Epithelial cell of esophagus (primary cell): ENCODE measurements at regions not wholly inside any gene's neighbourhood (a gene's known extent, or its start where the extent isn't known, plus 50 kb on each side); places are given as distances from the start of the nearest gene placed in this dataset.

Experiments
- DNase-seq: peaks from one replicate; pipeline ENCODE4 v3.0.0; 2010; ENCODE audit warnings: low read depth
- H3K4me3 ChIP-seq: 2 replicates; pipeline ENCODE4 v1.5.1; 2011; ENCODE audit warnings: mild to moderate bottlenecking, low read length, control low read depth
- TF ChIP-seq, protein P1 (sequence below): IDR thresholded peaks from 2 replicates; pipeline ENCODE4 v1.5.1; 2011; ENCODE audit warnings: low read depth, mild to moderate bottlenecking, low read length, control low read depth, inconsistent platforms; ENCODE audit not compliant: insufficient read depth; ENCODE audit errors: missing control alignments

DNA sequence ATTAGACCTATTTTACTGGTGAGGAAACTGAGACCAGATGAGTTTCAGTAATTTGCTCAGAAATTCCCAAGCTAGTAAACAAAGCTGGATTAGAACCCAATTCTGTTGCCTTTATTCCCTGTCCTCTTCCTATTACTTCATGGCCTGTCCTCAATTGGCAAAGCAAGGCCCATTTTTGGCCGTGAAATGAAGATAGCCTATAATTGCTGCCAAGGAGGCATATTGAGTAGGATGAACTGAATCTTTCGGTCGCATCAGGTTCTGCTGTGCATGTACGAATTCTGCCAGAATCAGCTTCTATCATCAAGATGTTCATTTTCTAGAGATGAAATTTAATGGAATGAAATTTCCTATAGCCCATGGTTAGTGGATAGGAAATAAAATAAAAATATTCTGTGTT is 1485.2 kb upstream of the PIK3C3 start:
- no peak overlapping the region for H3K4me3 ChIP-seq
- DNase-seq, result no peak
- TF ChIP-seq, protein P1, sequence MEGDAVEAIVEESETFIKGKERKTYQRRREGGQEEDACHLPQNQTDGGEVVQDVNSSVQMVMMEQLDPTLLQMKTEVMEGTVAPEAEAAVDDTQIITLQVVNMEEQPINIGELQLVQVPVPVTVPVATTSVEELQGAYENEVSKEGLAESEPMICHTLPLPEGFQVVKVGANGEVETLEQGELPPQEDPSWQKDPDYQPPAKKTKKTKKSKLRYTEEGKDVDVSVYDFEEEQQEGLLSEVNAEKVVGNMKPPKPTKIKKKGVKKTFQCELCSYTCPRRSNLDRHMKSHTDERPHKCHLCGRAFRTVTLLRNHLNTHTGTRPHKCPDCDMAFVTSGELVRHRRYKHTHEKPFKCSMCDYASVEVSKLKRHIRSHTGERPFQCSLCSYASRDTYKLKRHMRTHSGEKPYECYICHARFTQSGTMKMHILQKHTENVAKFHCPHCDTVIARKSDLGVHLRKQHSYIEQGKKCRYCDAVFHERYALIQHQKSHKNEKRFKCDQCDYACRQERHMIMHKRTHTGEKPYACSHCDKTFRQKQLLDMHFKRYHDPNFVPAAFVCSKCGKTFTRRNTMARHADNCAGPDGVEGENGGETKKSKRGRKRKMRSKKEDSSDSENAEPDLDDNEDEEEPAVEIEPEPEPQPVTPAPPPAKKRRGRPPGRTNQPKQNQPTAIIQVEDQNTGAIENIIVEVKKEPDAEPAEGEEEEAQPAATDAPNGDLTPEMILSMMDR, result no peak

GRCh38 chr18:40469316-40469715 is 1485.7 kb upstream of the PIK3C3 start:
- TF ChIP-seq, protein P1, result no peak
- no peak for DNase-seq
- no peak overlapping the region for H3K4me3 ChIP-seq

DNA sequence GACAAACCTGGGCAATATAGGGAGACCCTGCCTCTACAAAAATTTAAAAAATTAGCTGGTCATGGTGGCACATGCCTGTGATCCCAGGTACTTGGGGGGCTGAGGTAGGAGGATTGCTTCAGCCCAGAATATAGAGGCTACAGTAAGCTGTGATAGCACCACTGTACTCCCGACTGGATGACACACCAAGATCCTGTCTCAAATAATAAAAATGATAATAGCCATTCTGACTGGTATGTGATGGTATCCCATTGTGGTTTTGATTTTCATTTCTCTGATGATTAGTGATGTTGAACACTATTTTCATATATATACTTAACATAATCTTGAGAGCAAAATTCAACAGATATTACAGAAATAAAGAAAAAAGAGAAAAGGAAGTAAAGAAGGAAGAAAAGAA is 1491.0 kb upstream of the PIK3C3 start:
- no peak for DNase-seq
- TF ChIP-seq, protein P1, result no peak
- no peak overlapping the region for H3K4me3 ChIP-seq

GRCh38 chr18:40453903-40454302 is 1501.1 kb upstream of the PIK3C3 start:
- H3K4me3 ChIP-seq, result no peak overlapping the region
- TF ChIP-seq, protein P1, result no peak
- DNase-seq, result no peak

DNA sequence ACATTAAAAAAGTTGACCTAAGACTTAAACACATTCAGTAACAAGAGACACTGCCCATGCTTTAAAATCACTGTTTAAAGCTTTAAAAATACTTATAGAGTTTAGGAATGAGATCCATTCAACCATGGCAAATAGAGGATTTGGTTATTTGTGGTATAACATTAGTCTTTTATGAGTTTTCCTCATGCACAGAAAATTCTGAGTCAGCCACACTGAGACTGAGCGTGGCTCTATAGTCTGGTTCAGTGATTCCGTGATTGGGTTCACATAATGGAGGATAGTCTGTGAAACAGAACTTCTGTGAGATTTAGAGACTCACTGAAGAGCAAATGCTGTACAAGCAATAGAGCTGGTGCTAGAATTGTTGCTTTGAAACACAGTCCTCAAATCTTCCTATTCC is 1502.4 kb upstream of the PIK3C3 start:
- TF ChIP-seq, protein P1, result no peak
- no peak overlapping the region for H3K4me3 ChIP-seq
- DNase-seq, result no peak

DNA sequence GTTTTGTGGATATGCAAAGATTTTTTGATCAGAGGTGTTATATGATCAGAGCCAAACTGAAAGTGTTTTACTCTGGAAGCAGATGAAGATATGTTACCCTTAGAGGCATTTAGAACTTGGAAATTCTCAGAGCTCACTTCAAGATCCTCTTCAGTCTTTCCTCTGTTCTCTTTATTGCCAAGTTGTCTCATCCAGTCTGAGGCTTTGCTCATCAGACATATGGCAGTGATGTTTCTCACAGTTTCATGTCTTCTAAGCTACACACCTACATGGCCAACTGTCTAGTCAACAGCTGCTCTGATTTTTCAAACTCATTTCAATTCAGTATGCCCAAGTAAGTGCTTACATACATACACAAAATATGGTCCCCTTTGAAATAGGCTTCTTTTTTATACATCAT is 1504.3 kb upstream of the PIK3C3 start:
- H3K4me3 ChIP-seq, result no peak overlapping the region
- no peak for DNase-seq
- TF ChIP-seq, protein P1, result no peak

DNA sequence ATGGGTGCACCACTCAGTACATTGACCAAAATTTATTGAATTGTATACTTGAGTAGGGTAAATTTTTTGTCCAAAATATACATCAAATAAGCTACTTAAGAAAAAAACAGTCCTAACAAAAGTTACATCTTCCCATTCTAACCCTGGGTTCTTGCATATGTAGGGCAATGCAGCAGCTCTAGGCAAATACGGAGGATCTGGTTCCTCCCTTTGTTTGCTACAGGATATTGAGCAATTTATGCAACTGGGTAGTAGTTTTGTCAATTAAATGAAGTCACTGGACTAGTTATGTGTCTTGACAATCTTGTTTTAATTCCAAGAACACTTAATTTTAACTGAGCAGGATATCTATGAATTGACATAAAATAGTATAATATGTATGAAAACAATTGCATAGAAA is 1507.2 kb upstream of the PIK3C3 start:
- no peak overlapping the region for H3K4me3 ChIP-seq
- TF ChIP-seq, protein P1, result no peak
- DNase-seq, result peak; percentile 46
